T-helper 1 cell treated with Interleukin-12 subunit alpha and Interleukin-12 subunit beta and Interleukin-4 antibody, amounts not matched to agents 30 ng/mL and 1 ng/mL, for 36 hours (primary cell): ENCODE measurements at regions not wholly inside any gene's neighbourhood (a gene's known extent, or its start where the extent isn't known, plus 50 kb on each side); places are given as distances from the start of the nearest gene placed in this dataset.

Source experiments
- intact Hi-C: fragments of 100-400 bp; cut with micrococcal nuclease; formaldehyde crosslinking; loops from one replicate; pipeline ENCODE4 v1.15.1; 2024

GRCh38 chr4:10984815-10985214 is 300.2 kb upstream of the CLNK start:
- intact Hi-C loops: no loop called here

- intact Hi-C loops: no loop called here
Observed at GRCh38 chr4:10983885-10984640, 299.5 kb upstream of the CLNK start.

GRCh38 chr4:10983268-10983667 is 298.7 kb upstream of the CLNK start:
- intact Hi-C loops: no loop called here

- intact Hi-C loops: no loop called here
Observed at GRCh38 chr4:10982305-10982704, 297.7 kb upstream of the CLNK start.

GRCh38 chr4:10981576-10981975 is 297.0 kb upstream of the CLNK start:
- intact Hi-C loops: no loop called here

- intact Hi-C loops: no loop called here
Observed at GRCh38 chr4:10981096-10981495, 296.5 kb upstream of the CLNK start.

GRCh38 chr4:10979032-10979431 is 294.5 kb upstream of the CLNK start:
- intact Hi-C loops: no loop called here

GRCh38 chr4:10977534-10977933 is 293.0 kb upstream of the CLNK start:
- intact Hi-C loops: no loop called here

- intact Hi-C loops: no loop called here
Observed at GRCh38 chr4:10974371-10974770, 289.8 kb upstream of the CLNK start.

GRCh38 chr4:10973686-10974085 is 289.1 kb upstream of the CLNK start:
- intact Hi-C loops: no loop called here

GRCh38 chr4:10971800-10972401 is 287.3 kb upstream of the CLNK start:
- intact Hi-C loops: no loop called here

- intact Hi-C loops: no loop called here
Observed at GRCh38 chr4:10965196-10965595, 280.6 kb upstream of the CLNK start.

GRCh38 chr4:10963958-10964703 is 279.6 kb upstream of the CLNK start:
- intact Hi-C loops: no loop called here

GRCh38 chr4:10963241-10963640 is 278.7 kb upstream of the CLNK start:
- intact Hi-C loops: no loop called here

- intact Hi-C loops: no loop called here
Observed at GRCh38 chr4:10962246-10962645, 277.7 kb upstream of the CLNK start.

GRCh38 chr4:10960389-10960788 is 275.8 kb upstream of the CLNK start:
- intact Hi-C loops: no loop called here

- intact Hi-C loops: loop anchor here (10.0 kb wide), 2 partner anchors 505 to 1265 kb away; partner anchors contain the start of gene ZNF518B
Observed at GRCh38 chr4:10959586-10959985, 275.0 kb upstream of the CLNK start.

- intact Hi-C loops: loop anchor here (10.0 kb wide), 2 partner anchors 504 to 1264 kb away; partner anchors contain the start of gene ZNF518B
Observed at GRCh38 chr4:10958226-10958856, 273.8 kb upstream of the CLNK start.

GRCh38 chr4:10951306-10951705 is 266.7 kb upstream of the CLNK start:
- intact Hi-C loops: loop anchor here (5.0 to 10.0 kb wide), 3 partner anchors 369 to 1257 kb away; partner anchors contain the start of gene ZNF518B

GRCh38 chr4:10949039-10949733 is 264.6 kb upstream of the CLNK start:
- intact Hi-C loops: no loop called here

- intact Hi-C loops: no loop called here
Observed at GRCh38 chr4:10947898-10948297, 263.3 kb upstream of the CLNK start.
